ENCODE measurements at regions not wholly inside any gene's neighbourhood (a gene's known extent, or its start where the extent isn't known, plus 50 kb on each side); places are given as distances from the start of the nearest gene placed in this dataset.

- TF ChIP-seq CTCF (conservative IDR thresholded peaks at IDR 0.05; ENCODE audit: low read depth, low read length) (no peak), EZH2 (IDR thresholded peaks at IDR 0.05; ENCODE audit: borderline replicate concordance, low read depth, low read length, poor library complexity, severe bottlenecking) (no peak)
- H3K4me1 ChIP-seq (ENCODE audit: insufficient read depth, low read length, poor library complexity, severe bottlenecking): no peaks in the 10 kb centered on the region
- H3K9me3 ChIP-seq (ENCODE audit: low read depth, low read length, poor library complexity, severe bottlenecking): peaks cover 3% of the 10 kb centered on the region
- CTCF ChIA-PET: no interaction called here
- intact Hi-C loops (cut with micrococcal nuclease; ENCODE audit: unreplicated experiment): no loop called here
- POLR2A ChIA-PET (ENCODE audit: low non-redundant PET): no interaction called here
- H3K36me3 ChIP-seq (ENCODE audit: insufficient read depth, low read length, poor library complexity, severe bottlenecking): no peaks in the 10 kb centered on the region
- no peak for DNase-seq (ENCODE audit: low spot score)
- H3K27ac ChIP-seq (ENCODE audit: low read depth, low read length, poor library complexity, severe bottlenecking): no peak overlapping the region
- H3K4me3 ChIP-seq (ENCODE audit: low read depth, low read length, poor library complexity, severe bottlenecking): no peak overlapping the region
- BruUV-seq (replicated peaks): no TSS peak
- no peaks in the 10 kb centered on the region for H3K27me3 ChIP-seq (replicated peaks; ENCODE audit: insufficient read depth, low read depth, low read length, poor library complexity)
Measured at GRCh38 chr20:55067158-55067825, 591.9 kb downstream of the DOK5 start.

GRCh38 chr20:55058938-55059337, 583.5 kb downstream of the DOK5 start:
- CTCF ChIA-PET: interaction anchor here (0.7 kb wide), 1 partner anchor 12 kb away, joined by 3 read pairs; no protein-coding TSS in a partner anchor
- Histone ChIP-seq H3K27ac (ENCODE audit: low read depth, low read length, poor library complexity, severe bottlenecking) (no peak overlapping the region), H3K4me1 (ENCODE audit: insufficient read depth, low read length, poor library complexity, severe bottlenecking) (no peaks in the 10 kb centered on the region), H3K36me3 (ENCODE audit: insufficient read depth, low read length, poor library complexity, severe bottlenecking) (no peaks in the 10 kb centered on the region), H3K4me3 (ENCODE audit: low read depth, low read length, poor library complexity, severe bottlenecking) (no peak overlapping the region), H3K9me3 (ENCODE audit: low read depth, low read length, poor library complexity, severe bottlenecking) (no peaks in the 10 kb centered on the region), H3K27me3 (replicated peaks; ENCODE audit: insufficient read depth, low read depth, low read length, poor library complexity) (no peaks in the 10 kb centered on the region)
- POLR2A ChIA-PET (ENCODE audit: low non-redundant PET): no interaction called here
- no peak for TF ChIP-seq CTCF (conservative IDR thresholded peaks at IDR 0.05; ENCODE audit: low read depth, low read length)
- TF ChIP-seq EZH2 (IDR thresholded peaks at IDR 0.05; ENCODE audit: borderline replicate concordance, low read depth, low read length, poor library complexity, severe bottlenecking): no peak
- no TSS peak for BruUV-seq (replicated peaks)
- no peak for DNase-seq (ENCODE audit: low spot score)
- intact Hi-C loops (cut with micrococcal nuclease; ENCODE audit: unreplicated experiment): no loop called here

- no peaks in the 10 kb centered on the region for H3K36me3 ChIP-seq (ENCODE audit: insufficient read depth, low read length, poor library complexity, severe bottlenecking)
- H3K4me1 ChIP-seq (ENCODE audit: insufficient read depth, low read length, poor library complexity, severe bottlenecking): no peaks in the 10 kb centered on the region
- CTCF ChIA-PET: no interaction called here
- POLR2A ChIA-PET (ENCODE audit: low non-redundant PET): no interaction called here
- H3K27me3 ChIP-seq (replicated peaks; ENCODE audit: insufficient read depth, low read depth, low read length, poor library complexity): no peaks in the 10 kb centered on the region
- H3K9me3 ChIP-seq (ENCODE audit: low read depth, low read length, poor library complexity, severe bottlenecking): no peaks in the 10 kb centered on the region
- DNase-seq (ENCODE audit: low spot score): no peak
- no peak for TF ChIP-seq EZH2 (IDR thresholded peaks at IDR 0.05; ENCODE audit: borderline replicate concordance, low read depth, low read length, poor library complexity, severe bottlenecking)
- TF ChIP-seq CTCF (conservative IDR thresholded peaks at IDR 0.05; ENCODE audit: low read depth, low read length): no peak
- H3K4me3 ChIP-seq (ENCODE audit: low read depth, low read length, poor library complexity, severe bottlenecking): no peak overlapping the region
- intact Hi-C loops (cut with micrococcal nuclease; ENCODE audit: unreplicated experiment): no loop called here
- no TSS peak for BruUV-seq (replicated peaks)
- no peak overlapping the region for H3K27ac ChIP-seq (ENCODE audit: low read depth, low read length, poor library complexity, severe bottlenecking)
Measured at GRCh38 chr20:55057779-55058415, 582.5 kb downstream of the DOK5 start.
